Lung (tissue), 11 donors: ENCODE measurements at regions not wholly inside any gene's neighbourhood (a gene's known extent, or its start where the extent isn't known, plus 50 kb on each side); places are given as distances from the start of the nearest gene placed in this dataset.

ENCODE experiments used
- ATAC-seq: fragments of 200-7000 bp; cut with Tn5 transposase; one replicate; pipeline ENCODE4 v1.9.1; 2020; ENCODE audit warnings: moderate number of reproducible peaks; ENCODE audit not compliant: insufficient read depth, low FRiP score
- DNase-seq, 3 donors: peaks; one replicate each; pipeline ENCODE4 v3.0.0-alpha.2; 2013 to 2017
- H3K27ac ChIP-seq, 2 donors: one replicate each; pipeline ENCODE4 v1.5.1; 2013; ENCODE audit warnings: mild to moderate bottlenecking in 2 of 2, moderate library complexity in 2 of 2, control low read depth in 1 of 2, inconsistent platforms in 1 of 2, low read depth in 1 of 2, low read length in 1 of 2
- H3K27me3 ChIP-seq, 3 donors: one replicate each; pipeline ENCODE4 v1.5.1; 2013; ENCODE audit warnings: low read length in 2 of 3; ENCODE audit not compliant: control insufficient read depth in 3 of 3, insufficient read depth in 3 of 3
- H3K36me3 ChIP-seq, 4 donors: one replicate each; pipeline ENCODE4 v1.5.1; 2013; ENCODE audit warnings: low read length in 4 of 4, mild to moderate bottlenecking in 1 of 4, moderate library complexity in 1 of 4; ENCODE audit not compliant: control insufficient read depth in 4 of 4, insufficient read depth in 4 of 4
- H3K4me1 ChIP-seq, 5 donors: one replicate each; pipeline ENCODE4 v1.5.1; 2013; ENCODE audit warnings: low read length in 5 of 5, mild to moderate bottlenecking in 2 of 5, moderate library complexity in 1 of 5; ENCODE audit not compliant: control insufficient read depth in 5 of 5, insufficient read depth in 5 of 5
- H3K4me3 ChIP-seq: one replicate; pipeline ENCODE4 v1.5.1; 2013; ENCODE audit warnings: mild to moderate bottlenecking, control low read depth, moderate library complexity
- H3K9ac ChIP-seq, 2 donors: one replicate each; pipeline ENCODE4 v1.5.1; 2013; ENCODE audit warnings: low read length in 2 of 2, control low read depth in 1 of 2; ENCODE audit not compliant: insufficient read depth in 1 of 2
- H3K9me3 ChIP-seq, 4 donors: one replicate each; pipeline ENCODE4 v1.5.1; 2013; ENCODE audit warnings: low read length in 3 of 4, mild to moderate bottlenecking in 1 of 4, moderate library complexity in 1 of 4; ENCODE audit not compliant: control insufficient read depth in 4 of 4, insufficient read depth in 3 of 4
- CTCF ChIP-seq: IDR thresholded peaks from 2 replicates; pipeline ENCODE4 v1.5.1; 2012; ENCODE audit warnings: mild to moderate bottlenecking; ENCODE audit errors: control extremely low read depth, extremely low read depth
- WGBS, 2 donors: extraction: QIAGEN DNeasy Blood & Tissue Kit; methylation state at CpG; one replicate each; pipeline ENCODE4 v1.1.7; 2013; 5-methylcytosine and 5-hydroxymethylcytosine counted together
- donor health status: control.
- donor health status: control.
- donor health status: Bipolar disorder and iron deficiency.
- donor health status: healthy.
- donor health status: DM: yes; HTN: yes; CAD: no.

- Histone ChIP-seq H3K4me3 (no peak overlapping the region), H3K27ac (no peak overlapping the region), H3K4me1 (peaks cover 0 to 39% (median 10%) of the 10 kb centered on the region in 5 donors), H3K27me3 (no peaks in the 10 kb centered on the region), H3K9ac (no peak overlapping the region), H3K36me3 (no peaks in the 10 kb centered on the region), H3K9me3 (no peaks in the 10 kb centered on the region)
- ATAC-seq: no peak
- peak in 2 of 3 donors; percentile 63 to 68 for DNase-seq
- TF ChIP-seq CTCF: no peak
- 73 to 82% methylated on average over 3 of the region's 3 CpGs for WGBS, 2 donors
Observed at GRCh38 chr11:15839061-15839460, 517.3 kb downstream of the SOX6 start.

- WGBS, 2 donors: 80 to 91% methylated on average over 2 of the region's 2 CpGs
- H3K9ac ChIP-seq: no peak overlapping the region
- H3K36me3 ChIP-seq: no peaks in the 10 kb centered on the region
- H3K4me1 ChIP-seq: peaks cover 0 to 48% (median 12%) of the 10 kb centered on the region in 5 donors
- DNase-seq (peak in 2 of 3 donors; percentile 72 to 78), ATAC-seq (no peak)
- H3K27ac ChIP-seq: no peak overlapping the region
- no peaks in the 10 kb centered on the region for H3K9me3 ChIP-seq
- TF ChIP-seq CTCF: no peak
- no peaks in the 10 kb centered on the region for H3K27me3 ChIP-seq
- no peak overlapping the region for H3K4me3 ChIP-seq
Observed at GRCh38 chr11:15840966-15841365, 515.4 kb downstream of the SOX6 start.

GRCh38 chr11:15841931-15842740 lies 514.2 kb downstream of the SOX6 start:
- DNase-seq: peak; percentile 67 to 95 (median 93)
- Histone ChIP-seq H3K4me1 (peaks cover 0 to 48% (median 12%) of the 10 kb centered on the region in 5 donors), H3K4me3 (no peak overlapping the region), H3K27me3 (no peaks in the 10 kb centered on the region), H3K27ac (no peak overlapping the region), H3K36me3 (no peaks in the 10 kb centered on the region), H3K9me3 (no peaks in the 10 kb centered on the region), H3K9ac (no peak overlapping the region)
- 68 to 78% methylated on average over 6 of the region's 6 CpGs for WGBS, 2 donors
- ATAC-seq: no peak
- no peak for TF ChIP-seq CTCF
